ENCODE measurements at regions not wholly inside any gene's neighbourhood (a gene's known extent, or its start where the extent isn't known, plus 50 kb on each side); places are given as distances from the start of the nearest gene placed in this dataset.
"Not testable (repeated sequence)": the region's sequence is repeated elsewhere in the genome, so short reads cannot be mapped to it uniquely, and the experiment has no call there.

DNA sequence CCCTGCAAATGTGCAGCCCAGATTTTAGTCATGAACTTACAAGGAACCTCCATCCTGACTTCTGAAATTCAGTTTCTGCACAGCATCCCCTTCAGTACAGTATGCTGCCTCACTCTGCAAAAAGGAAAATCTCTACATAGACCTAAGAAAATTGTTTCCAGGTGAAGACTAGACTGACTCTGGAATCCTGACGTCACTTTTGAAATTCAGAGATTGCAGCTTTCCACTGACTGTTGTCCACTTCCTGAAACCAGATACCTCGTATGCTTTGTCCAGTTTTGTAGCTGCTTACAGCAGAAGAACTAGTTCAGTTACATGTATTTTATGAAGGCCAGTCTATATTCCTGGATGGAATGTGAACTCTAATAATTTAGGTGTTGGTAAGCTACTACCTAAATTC, 629.3 kb upstream of the ST8SIA4 start:
- no peak for FAIRE-seq
- no peak for DNase-seq (ENCODE audit: insufficient read length, low spot score)

DNA sequence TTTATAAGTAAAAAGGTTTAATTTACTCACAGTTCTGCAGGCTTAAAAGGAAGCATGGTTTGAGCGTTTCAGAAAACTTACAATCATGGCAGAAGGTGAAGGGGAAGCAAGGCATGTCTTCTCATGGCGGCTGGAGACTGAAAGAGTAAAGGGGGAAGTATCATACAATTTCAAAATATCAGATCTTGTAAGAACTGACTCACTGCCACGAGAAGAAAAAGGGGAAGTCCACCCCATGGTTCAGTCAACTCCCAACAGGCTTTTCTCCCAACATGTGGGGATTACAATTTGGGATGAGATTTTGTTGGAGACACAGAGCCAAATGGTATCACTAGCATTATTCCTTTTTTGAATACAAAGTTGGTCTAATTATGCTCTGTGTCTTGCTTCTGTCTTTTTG, 627.9 kb upstream of the ST8SIA4 start:
- DNase-seq (ENCODE audit: insufficient read length, low spot score) (no peak), FAIRE-seq (no peak)

DNA sequence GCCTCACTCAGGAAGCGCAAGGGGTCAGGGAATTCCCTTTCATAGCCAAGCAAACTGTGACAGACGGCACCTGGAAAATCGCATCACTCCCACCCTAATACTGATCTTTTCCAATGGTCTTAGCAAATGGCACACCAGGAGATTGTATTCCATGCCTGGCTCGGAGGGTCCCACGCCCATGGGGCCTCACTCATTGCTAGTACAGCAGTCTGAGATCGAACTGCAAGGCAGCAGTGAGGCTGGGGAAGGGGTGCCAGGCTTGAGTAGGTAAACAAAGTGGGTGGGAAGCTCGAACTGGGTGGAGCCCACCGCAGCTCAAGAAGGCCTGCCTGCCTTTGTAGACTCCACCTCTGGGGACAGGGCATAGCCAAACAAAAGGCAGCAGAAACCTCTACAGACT, 626.0 kb upstream of the ST8SIA4 start:
- FAIRE-seq; DNase-seq (ENCODE audit: insufficient read length, low spot score): not testable (repeated sequence)

DNA sequence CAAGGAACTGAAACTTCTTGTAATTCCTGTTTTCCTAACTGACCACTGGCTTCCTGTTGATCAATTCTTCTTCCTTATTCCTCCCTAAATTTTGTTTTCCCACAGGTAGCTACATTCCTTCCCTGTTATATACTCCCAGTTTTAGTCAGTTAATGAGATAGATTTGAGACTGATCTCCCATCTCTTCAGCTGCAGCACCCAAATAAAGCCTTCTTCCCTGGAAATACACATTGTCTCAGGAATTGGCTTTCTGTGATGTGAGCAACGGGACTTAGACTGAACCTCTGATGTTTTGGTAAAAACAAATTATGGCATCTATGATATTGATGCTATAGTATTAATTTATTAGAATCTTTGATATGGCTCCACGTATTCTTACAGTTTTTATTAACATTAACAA, 617.3 kb upstream of the ST8SIA4 start:
- FAIRE-seq (no peak), DNase-seq (ENCODE audit: insufficient read length, low spot score) (no peak)

DNA sequence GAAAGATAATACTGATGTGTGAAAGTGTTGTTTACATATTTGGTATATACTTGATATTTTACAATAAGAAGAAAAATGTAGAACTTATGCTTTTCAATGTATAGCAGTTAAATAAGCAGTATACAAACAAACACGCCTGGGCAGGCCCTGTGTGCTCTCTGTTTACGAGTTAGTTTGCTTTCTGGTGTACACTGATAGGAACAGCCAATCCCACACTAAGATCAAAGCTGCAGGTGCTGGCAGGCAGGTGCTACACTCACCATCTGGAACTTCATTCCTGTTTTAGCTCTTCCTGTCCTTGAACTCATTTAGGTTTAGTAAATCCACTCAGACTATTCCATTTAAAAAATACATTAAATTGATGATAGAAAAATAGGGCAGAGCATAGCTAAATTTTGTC, 614.7 kb upstream of the ST8SIA4 start:
- DNase-seq (ENCODE audit: insufficient read length, low spot score) (no peak), FAIRE-seq (no peak)

DNA sequence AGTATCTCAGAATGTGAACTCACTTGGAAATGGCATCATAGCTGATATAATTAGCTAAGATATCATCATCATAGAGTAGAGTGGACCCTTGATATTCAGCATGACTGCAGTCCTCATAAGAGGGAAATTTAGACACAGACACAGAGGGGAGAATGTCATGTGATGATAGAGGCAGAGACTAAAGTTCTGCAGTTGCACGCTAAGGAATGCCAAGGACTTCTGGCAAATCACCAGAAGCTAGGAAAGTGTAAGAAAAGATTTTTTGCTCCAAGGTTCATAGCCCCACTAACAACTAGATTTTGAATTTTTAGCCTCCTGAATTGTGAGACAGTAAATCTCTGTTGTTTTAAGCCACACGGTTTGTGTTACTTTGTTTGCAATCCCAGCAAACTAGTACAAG, 612.6 kb upstream of the ST8SIA4 start:
- DNase-seq (ENCODE audit: insufficient read length, low spot score), result no peak
- FAIRE-seq, result no peak

DNA sequence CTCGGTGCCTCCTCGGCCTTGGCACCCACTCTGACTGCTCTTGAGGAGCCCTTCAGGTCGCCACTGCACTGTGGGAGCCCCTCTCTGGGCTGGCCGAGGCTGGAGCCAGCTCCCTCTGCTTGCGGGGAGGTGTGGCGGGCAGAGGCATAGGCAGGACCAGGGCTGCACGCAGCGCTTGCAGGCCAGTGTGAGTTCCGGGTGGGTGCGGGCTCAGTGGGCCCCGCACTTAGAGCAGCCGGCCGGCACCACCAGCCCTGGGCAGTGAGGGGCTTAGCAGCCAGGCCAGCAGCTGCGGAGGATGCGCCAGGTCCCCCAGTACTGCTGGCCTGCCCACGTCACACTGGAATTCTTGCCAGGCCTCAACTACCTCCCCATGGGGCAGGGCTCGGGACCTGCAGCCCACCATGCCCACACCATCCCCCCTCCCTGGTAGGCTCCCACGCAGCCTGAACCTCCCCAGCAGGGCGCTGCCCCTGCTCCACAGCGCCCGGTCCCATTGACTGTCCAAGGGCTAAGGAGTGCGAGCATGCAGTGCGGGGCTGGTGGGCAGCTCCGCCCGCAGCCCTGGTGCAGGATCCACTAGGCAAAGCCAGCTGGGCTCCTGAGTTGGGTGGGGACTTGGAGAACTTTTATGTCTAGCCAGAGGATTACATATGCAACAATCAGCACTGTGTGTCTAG, 602.9 kb upstream of the ST8SIA4 start:
- no peak for DNase-seq (ENCODE audit: insufficient read length, low spot score)
- no peak for FAIRE-seq

DNA sequence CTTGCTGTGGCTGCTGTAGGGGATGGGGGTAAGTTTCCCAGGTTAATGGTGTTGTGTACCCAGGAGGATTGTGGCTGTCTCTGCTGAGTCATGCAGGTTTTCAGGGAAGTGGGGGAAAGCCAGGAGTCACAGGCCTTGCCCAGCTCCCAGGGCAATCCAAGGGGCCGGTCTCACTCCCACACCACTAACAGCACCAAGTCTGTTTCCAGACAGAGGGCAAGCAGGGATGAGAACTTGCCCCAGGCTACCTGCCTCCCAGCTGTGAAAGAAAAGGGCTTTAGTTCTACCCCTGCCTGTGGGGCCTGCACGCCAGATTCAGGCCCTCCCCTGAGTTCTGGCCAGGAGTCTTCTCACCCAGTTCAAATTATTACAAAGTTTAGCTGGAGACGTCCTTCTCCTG, 579.8 kb upstream of the ST8SIA4 start:
- DNase-seq (ENCODE audit: insufficient read length, low spot score) (no peak), FAIRE-seq (no peak)

DNA sequence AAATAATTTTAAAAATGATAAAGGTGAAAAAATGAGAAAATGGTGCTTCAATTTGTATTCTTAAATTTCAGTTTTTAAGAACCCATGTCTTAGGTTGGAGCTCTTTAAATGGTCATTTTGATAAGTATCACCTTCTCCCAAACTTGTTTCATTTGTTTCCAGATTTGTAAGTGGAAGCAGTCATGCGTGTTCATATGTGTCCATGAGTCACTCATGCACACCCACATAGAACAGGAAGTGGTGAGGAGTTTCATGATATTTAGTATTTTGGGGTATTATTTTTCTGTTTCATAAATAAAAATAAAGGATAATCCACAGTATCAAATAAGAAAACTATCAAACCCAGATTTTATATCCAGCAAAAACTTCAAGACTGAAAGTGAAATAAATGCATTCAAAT, 570.4 kb upstream of the ST8SIA4 start:
- DNase-seq (ENCODE audit: insufficient read length, low spot score), result no peak
- no peak for FAIRE-seq

DNA sequence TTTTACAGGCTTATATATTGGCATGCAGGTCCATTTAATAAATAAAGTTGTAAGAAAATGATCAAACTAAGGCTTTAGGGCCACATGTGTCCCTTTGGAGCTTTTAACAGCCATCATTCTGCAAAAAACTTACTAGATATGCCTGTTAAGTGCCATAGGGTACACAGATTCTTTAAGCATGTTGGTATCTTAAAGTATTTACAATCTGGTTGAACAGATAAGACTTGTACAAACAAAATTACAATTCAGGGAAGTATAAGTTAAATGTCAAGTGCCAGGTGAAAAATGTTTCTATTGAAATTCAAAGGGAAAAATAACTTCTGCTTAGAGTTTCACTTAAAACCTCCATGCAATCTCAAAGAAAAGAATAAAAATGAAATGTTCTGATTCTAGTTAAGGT, 558.4 kb upstream of the ST8SIA4 start:
- DNase-seq (ENCODE audit: insufficient read length, low spot score), result no peak
- no peak for FAIRE-seq

DNA sequence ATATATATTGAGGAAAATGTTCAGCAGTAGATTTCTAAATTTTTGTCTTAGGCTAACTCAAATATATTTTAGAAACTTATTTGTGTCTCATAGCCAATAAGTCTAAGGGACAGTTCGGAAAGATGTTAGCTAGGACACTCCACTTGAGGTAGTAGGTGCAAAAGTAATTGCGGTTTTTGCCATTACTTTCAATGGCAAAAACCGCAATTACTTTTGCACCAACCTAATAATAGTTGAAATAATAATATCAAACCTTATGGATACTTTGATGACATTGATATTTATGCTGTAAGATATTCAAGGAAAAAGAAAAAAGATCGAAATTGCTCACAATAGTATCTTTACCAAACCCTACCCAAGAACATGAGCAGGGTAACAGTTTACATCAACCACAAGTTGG, 555.5 kb upstream of the ST8SIA4 start:
- no peak for FAIRE-seq

DNA sequence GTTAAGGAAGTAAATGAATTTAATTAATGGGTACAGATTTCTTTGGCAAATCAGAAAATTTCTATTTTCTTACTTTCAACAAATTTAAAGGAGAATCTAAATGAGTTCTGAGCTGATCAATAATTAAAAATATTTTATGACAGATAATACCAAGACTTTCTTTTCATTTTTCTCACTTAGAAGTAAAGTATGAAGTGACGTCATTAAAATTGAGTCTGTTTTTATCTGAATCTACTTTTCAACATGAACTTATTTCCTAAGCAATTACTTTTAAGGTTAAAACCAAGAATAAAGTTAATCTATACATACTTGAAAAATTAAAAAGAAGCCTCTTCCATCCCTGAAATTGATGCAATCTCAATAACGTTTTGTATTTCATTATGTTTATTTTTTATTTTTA, 552.8 kb upstream of the ST8SIA4 start:
- DNase-seq (ENCODE audit: insufficient read length, low spot score), result no peak
- FAIRE-seq, result no peak

More for the DNA sequence above, 555.5 kb upstream of the ST8SIA4 start:
- no peak for DNase-seq (ENCODE audit: insufficient read length, low spot score)

DNA sequence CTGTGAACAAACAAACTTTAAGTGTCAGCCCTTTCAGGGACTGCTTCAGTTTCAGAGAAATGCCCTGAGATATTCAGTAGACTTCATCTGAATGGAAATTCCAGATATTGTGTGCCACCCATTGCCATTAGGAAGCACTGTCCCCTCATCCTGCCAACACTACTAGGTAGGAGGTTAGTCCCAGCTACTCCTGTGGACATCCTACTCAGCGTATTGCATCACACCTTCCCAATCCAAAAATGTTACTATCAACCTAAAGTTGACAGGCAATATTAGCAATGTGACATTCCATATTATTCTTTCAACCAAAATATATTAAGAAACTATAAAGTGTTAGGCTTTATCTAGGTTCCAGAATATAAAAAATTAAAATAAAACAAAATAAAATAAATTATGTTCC, 552.0 kb upstream of the ST8SIA4 start:
- no peak for DNase-seq (ENCODE audit: insufficient read length, low spot score)
- no peak for FAIRE-seq

DNA sequence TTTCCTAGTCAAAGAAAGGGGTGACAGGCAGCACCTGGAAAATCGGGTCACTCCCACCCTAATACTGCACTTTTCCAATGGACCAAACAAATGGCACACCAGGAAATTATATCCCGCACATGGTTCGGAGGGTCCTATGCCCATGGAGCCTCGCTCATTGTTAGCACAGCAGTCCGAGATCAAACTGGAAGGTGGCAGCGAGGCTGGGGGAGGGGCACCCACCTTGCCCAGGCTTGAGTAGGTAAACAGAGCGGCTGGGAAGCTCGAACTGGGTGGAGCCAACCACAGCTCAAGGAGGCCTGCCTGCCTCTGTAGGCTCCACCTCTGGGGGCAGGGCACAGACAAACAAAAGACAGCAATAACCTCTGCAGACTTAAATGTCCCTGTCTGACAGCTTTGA, 539.2 kb upstream of the ST8SIA4 start:
- not testable (repeated sequence) for DNase-seq (ENCODE audit: insufficient read length, low spot score); FAIRE-seq

DNA sequence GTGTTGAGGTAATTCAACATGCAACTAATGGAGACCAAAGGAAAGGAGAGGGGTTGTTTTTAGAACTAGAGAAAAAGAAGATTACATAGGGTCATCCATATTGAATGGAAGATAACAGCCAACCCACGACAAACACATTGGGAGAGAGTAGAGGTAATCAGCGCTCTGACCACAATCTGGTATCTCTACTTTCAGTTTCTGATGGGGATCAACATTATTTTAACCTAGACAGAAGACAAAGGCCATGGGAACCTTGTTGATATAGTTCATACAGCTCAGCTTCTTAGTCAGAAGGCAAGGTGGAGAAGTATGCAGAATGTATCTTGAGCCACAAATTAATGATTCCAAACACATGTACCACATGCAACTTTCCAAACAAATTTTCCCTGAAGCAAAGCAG, 537.1 kb upstream of the ST8SIA4 start:
- FAIRE-seq, result no peak
- DNase-seq (ENCODE audit: insufficient read length, low spot score), result no peak

DNA sequence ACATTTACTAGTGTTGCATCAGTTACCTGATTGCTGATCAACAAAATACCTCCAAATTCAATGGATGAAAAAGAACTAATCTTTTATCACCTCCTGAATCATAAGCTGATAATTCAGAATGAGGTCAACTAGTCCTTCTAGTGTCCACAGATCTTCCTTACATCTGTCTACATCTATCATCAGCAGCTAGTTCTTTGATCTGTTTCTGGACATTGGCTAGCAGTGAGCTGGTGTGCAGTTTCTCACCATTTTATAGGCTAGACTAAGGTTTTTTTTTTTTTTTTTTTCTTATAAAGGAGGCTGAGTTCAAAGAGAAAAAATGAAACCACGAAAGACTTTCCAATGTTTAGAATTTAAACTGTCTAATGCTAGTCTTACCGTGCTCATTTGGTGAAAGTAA, 534.3 kb upstream of the ST8SIA4 start:
- DNase-seq (ENCODE audit: insufficient read length, low spot score) (no peak), FAIRE-seq (no peak)

DNA sequence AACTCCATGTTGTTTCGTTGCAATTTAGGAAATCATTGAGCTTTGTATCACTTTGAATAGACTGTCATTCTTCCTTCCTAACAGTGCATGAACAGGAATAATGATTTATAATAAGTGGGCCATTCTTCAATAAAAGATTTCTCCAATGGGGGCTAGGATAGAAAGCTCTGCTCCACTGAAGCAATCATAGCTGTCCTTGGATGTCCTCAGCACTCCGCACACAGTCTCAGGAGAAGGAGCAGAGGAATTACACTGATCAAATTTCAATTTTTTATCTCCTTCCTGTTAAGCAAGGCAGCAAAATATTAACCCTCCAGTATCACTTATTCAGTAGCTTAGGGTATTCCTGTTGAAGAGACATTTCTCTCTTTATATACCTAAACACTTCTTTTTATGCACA, 532.7 kb upstream of the ST8SIA4 start:
- FAIRE-seq, result no peak
- no peak for DNase-seq (ENCODE audit: insufficient read length, low spot score)

DNA sequence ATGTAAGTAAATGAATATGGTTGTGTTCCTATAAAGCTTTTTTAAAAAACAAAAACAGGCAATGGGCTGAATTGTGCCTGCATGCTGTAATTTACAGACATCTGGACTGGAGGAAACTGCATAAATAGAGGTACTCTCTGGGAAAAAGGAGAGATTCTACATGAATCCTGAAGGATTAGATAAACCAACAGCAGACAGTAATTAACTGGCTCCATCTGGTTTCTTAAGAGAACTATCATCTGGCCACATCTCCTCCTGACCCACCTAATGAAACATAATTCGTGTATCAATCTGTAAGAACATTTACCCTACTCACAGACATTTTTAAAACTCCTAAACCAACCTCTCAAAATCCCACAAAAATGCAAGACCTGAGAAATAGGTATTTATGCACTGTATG, 528.1 kb upstream of the ST8SIA4 start:
- no peak for DNase-seq (ENCODE audit: insufficient read length, low spot score)
- FAIRE-seq, result no peak

DNA sequence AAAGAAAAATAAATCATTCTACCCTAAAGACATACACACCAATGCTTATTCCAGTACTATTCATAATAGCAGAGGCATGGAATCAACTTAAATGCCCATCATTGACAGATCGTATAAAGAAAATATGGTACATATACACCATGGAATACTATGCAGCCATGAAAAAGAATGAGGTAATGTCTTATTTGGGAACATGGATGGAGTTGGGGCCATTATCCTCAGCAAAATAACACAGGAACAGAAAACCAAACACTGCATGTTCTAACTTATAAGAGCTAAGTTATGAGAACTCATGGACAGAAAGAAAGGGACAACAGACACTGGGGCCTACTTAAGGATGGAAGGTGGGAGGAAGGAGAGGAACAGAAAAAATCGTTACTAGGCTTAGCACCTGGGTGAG, 527.5 kb upstream of the ST8SIA4 start:
- DNase-seq (ENCODE audit: insufficient read length, low spot score), result no peak
- no peak for FAIRE-seq

DNA sequence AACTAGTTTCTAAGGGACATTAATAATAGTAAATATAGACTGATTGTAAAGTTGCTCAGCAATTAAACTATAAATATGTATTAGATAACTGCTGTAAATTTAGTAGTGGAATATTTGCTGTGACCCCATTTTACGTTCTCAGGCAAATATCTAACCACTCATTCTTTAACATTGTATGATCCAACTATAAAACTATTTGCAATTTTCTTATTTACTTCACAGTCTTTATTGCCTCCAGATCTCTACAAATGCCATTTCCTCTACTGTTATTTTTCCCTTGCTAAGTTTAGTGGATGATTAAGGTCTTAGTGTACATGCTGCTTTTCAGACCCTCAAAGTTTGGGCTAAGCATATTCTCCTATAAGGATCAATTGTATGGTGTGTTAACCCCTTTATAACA, 526.2 kb upstream of the ST8SIA4 start:
- no peak for DNase-seq (ENCODE audit: insufficient read length, low spot score)
- FAIRE-seq, result no peak

DNA sequence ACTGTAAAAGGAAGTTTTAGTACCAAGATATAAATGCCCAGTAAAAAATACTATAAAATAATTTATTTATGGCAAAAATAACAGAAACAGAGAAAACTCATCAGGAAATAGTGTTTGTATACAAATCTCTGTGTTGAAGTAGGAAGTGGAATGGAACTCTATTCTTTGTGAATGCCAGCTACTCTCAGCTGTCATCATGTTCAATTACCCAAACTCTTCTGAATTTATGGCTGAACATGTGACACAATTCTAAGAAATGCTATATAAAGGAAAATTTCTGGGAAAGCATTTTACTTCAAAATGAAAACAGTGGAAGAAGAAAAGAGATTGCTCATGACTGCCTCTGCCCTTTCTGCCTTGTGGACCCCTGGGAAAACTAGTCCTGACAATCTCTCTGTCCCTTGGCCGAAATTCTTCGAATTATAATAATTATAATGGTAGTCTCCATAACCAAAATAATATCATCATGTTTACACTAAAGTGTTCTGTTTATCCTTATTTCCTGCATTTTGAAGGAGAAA, 522.3 kb upstream of the ST8SIA4 start:
- FAIRE-seq, result no peak
- DNase-seq (ENCODE audit: insufficient read length, low spot score), result no peak

DNA sequence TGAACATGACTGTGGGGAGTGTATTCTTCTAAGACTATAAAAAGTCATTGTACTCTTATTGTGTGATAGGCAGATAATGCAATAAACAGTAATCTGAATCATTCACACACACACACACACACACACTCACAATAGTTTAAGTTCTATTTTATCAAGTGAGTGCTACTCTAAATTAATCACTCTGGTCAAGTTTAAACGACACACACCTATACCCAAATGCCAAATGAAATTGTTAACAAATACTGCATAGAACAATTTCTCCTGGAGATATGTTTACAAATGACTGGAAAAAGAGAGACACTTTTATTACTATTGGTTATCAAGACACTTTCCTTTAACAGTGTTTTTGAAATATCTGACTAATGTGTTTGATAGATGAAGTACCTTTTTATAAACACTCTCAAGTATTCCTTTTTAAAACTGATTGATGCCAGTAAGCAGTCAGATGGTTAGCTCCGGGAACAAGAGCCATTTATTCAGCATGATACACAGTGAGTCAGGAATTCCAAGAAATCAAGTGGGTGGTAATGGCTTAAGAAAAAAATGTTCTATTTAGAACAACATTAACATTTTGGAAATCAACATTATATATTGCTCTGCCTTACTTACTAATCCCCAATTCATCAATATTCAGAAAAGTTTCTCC, 521.6 kb upstream of the ST8SIA4 start:
- no peak for FAIRE-seq
- no peak for DNase-seq (ENCODE audit: insufficient read length, low spot score)

DNA sequence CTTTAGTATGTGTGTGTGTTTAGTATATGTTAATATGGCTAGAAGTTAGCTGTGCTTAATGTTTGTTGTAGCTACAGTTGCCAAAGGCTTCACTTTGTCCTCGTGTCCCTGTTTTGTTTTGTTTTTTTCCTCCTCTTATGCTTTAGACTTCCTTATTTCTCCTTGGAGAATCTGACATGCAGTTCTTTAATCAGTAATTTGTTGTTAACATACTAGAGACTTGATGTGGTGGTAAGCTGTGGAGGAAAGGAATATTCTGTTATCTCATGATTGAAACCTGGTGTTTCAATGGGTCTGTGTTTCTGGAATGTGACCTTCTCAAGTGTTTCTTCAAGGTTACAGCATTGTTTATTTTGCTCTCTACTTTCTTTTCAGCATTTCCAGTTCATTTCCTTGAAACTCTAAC, 515.6 kb upstream of the ST8SIA4 start:
- DNase-seq (ENCODE audit: insufficient read length, low spot score) (no peak), FAIRE-seq (no peak)

All from HTR-8/SVneo (cell line).